ENCODE measurements at regions not wholly inside any gene's neighbourhood (a gene's known extent, or its start where the extent isn't known, plus 50 kb on each side); places are given as distances from the start of the nearest gene placed in this dataset.

GRCh38 chr16:6698548-6698947 lies 634.1 kb upstream of the RBFOX1 start:
- Histone ChIP-seq H3K4me1 (ENCODE audit: control insufficient read depth, insufficient read depth, low read length) (no peaks in the 10 kb centered on the region), H3K36me3 (ENCODE audit: control insufficient read depth in 2 of 2, insufficient read depth in 1 of 2, low read length in 2 of 2) (no peaks in the 10 kb centered on the region), H3K4me3 (ENCODE audit: low read depth, low read length) (no peak overlapping the region), H3K9me3 (ENCODE audit: control insufficient read depth, insufficient read depth, low read depth, low read length) (no peaks in the 10 kb centered on the region), H3K27ac (ENCODE audit: extremely low read depth, low read depth, low read length) (no peak overlapping the region)
- POLR2A ChIA-PET = no interaction called here
- CTCF ChIA-PET = interaction anchor here (0.7 to 2.0 kb wide), 2 partner anchors 14 to 16 kb away, joined by 3 to 5 read pairs; no protein-coding TSS in a partner anchor
- no peak for TF ChIP-seq KLF7 (tag by site-specific recombination; IDR thresholded peaks at IDR 0.05; ENCODE audit: borderline replicate concordance)
- TF ChIP-seq BCL11A (tag by site-specific recombination; IDR thresholded peaks at IDR 0.05; ENCODE audit: low read depth) = no peak
- no peak for TF ChIP-seq ZNF2 (tag by site-specific recombination; IDR thresholded peaks at IDR 0.05)
- no peak for TF ChIP-seq ZNF26 (tag by site-specific recombination; IDR thresholded peaks at IDR 0.05)
- TF ChIP-seq EGR2 (tag by site-specific recombination; IDR thresholded peaks at IDR 0.05; ENCODE audit: low read depth) = no peak
- TF ChIP-seq ZNF23 (tag by site-specific recombination; IDR thresholded peaks at IDR 0.05; ENCODE audit: borderline replicate concordance) = no peak
- no peak for TF ChIP-seq ZNF501 (tag by site-specific recombination; IDR thresholded peaks at IDR 0.05)
- TF ChIP-seq KLF17 (tag by site-specific recombination; IDR thresholded peaks at IDR 0.05) = no peak
- TF ChIP-seq ZNF624 (tag by site-specific recombination; IDR thresholded peaks at IDR 0.05) = no peak
- TF ChIP-seq CTCF (tag by site-specific recombination; IDR thresholded peaks at IDR 0.05) = no peak
- no peak for TF ChIP-seq ZNF155 (tag by site-specific recombination; IDR thresholded peaks at IDR 0.05)
- TF ChIP-seq ZNF221 (tag by site-specific recombination; IDR thresholded peaks at IDR 0.05; ENCODE audit: borderline replicate concordance) = no peak
- no peak for TF ChIP-seq ZNF292 (tag by site-specific recombination; IDR thresholded peaks at IDR 0.05; ENCODE audit: borderline replicate concordance, low read depth)

GRCh38 chr16:6695666-6696065 lies 637.0 kb upstream of the RBFOX1 start:
- Histone ChIP-seq H3K4me3 (ENCODE audit: low read depth, low read length) (no peak overlapping the region), H3K4me1 (ENCODE audit: control insufficient read depth, insufficient read depth, low read length) (no peaks in the 10 kb centered on the region), H3K9me3 (ENCODE audit: control insufficient read depth, insufficient read depth, low read depth, low read length) (no peaks in the 10 kb centered on the region), H3K27ac (ENCODE audit: extremely low read depth, low read depth, low read length) (no peak overlapping the region), H3K36me3 (ENCODE audit: control insufficient read depth in 2 of 2, insufficient read depth in 1 of 2, low read length in 2 of 2) (no peaks in the 10 kb centered on the region)
- TF ChIP-seq ZNF488 (tag by site-specific recombination; IDR thresholded peaks at IDR 0.05) = no peak
- no peak for TF ChIP-seq SETDB1 (IDR thresholded peaks at IDR 0.05; ENCODE audit: insufficient read length, low read length)
- no peak for TF ChIP-seq ZNF394 (tag by site-specific recombination; IDR thresholded peaks at IDR 0.05; ENCODE audit: borderline replicate concordance)
- no peak for TF ChIP-seq ZNF366 (tag by site-specific recombination; conservative IDR thresholded peaks at IDR 0.05)
- no peak for TF ChIP-seq ZBTB8A (tag by site-specific recombination; IDR thresholded peaks at IDR 0.05)
- TF ChIP-seq ZBTB17 (tag by site-specific recombination; IDR thresholded peaks at IDR 0.05) = no peak
- no peak for TF ChIP-seq ZNF169 (tag by site-specific recombination; IDR thresholded peaks at IDR 0.05)
- no peak for TF ChIP-seq HOXA7 (CRISPR knock-in tag; IDR thresholded peaks at IDR 0.05; ENCODE audit: borderline replicate concordance)
- ChIA-PET CTCF (no interaction called here), POLR2A (no interaction called here)

All from HEK293 (cell line).